SK-N-SH (cell line): ENCODE measurements at regions not wholly inside any gene's neighbourhood (a gene's known extent, or its start where the extent isn't known, plus 50 kb on each side); places are given as distances from the start of the nearest gene placed in this dataset.

ENCODE experiments used
- CTCF ChIA-PET: fragments of 300-600, 350-600 bp; formaldehyde crosslinking; extraction: SDS; loops from one replicate; lab custom pipeline; 2021; lab: Yijun Ruan, JAX
- POLR2A ChIA-PET: fragments of 350-600 bp; sonication (Branson Sonifier 250); formaldehyde crosslinking; extraction: SDS; loops from one replicate; lab custom pipeline; 2020; ENCODE audit warnings: antibody characterized with exemption, inconsistent platforms; lab: Yijun Ruan, JAX
- DNase-seq: peaks from one replicate; pipeline ENCODE4 v3.0.0; 2012
- H2AFZ ChIP-seq: fragments of 200-600 bp; sonication (generic); 2 replicates; pipeline ENCODE4 v1.8.1; 2016; ENCODE audit warnings: antibody characterized with exemption, mild to moderate bottlenecking, low read depth
- H3F3A ChIP-seq: fragments of 200-600 bp; sonication (generic); replicated peaks from 2 replicates; pipeline ENCODE3; 2016; ENCODE audit warnings: antibody characterized with exemption, mild to moderate bottlenecking; ENCODE audit not compliant: insufficient read depth
- H3K27ac ChIP-seq, 2 experiments: fragments of 200-500 bp in 1 of 2; fragments of 200-600 bp in 1 of 2; sonication (Bioruptor generic) in 1 of 2; sonication (generic), shearing (Covaris generic) in 1 of 2; 2 replicates each; pipeline versions ENCODE4 v1.5.1 to v1.6.1; 2014 to 2016; ENCODE audit warnings: low read depth in 2 of 2, inconsistent platforms in 1 of 2, low read length in 1 of 2, mild to moderate bottlenecking in 1 of 2, mixed read lengths in 1 of 2
- H3K27me3 ChIP-seq: fragments of 200-600 bp; sonication (generic), shearing (Covaris generic); 2 replicates; pipeline ENCODE4 v1.6.1; 2016; ENCODE audit warnings: mixed run types; ENCODE audit not compliant: insufficient read depth
- H3K36me3 ChIP-seq, 2 experiments: fragments of 200-500 bp in 1 of 2; fragments of 200-600 bp in 1 of 2; sonication (Bioruptor generic) in 1 of 2; sonication (generic) in 1 of 2; replicated peaks in 1 of 2; 2 replicates each; pipeline versions ENCODE3 to v1.5.1; 2014 to 2016; ENCODE audit warnings: low read length in 1 of 2, mild to moderate bottlenecking in 1 of 2; ENCODE audit not compliant: insufficient read depth in 2 of 2, control insufficient read depth in 1 of 2
- H3K4me1 ChIP-seq, 2 experiments: fragments of 200-500 bp in 1 of 2; fragments of 200-600 bp in 1 of 2; sonication (Bioruptor generic) in 1 of 2; sonication (generic), shearing (Covaris generic) in 1 of 2; 2 replicates each; pipeline versions ENCODE4 v1.5.1 to v1.6.1; 2014 to 2016; ENCODE audit warnings: low read depth in 1 of 2, low read length in 1 of 2, mixed run types in 1 of 2; ENCODE audit not compliant: insufficient read depth in 2 of 2, control insufficient read depth in 1 of 2
- H3K4me2 ChIP-seq: fragments of 200-600 bp; sonication (generic), shearing (Covaris generic); 2 replicates; pipeline ENCODE4 v1.6.1; 2017; ENCODE audit warnings: mixed run types
- H3K4me3 ChIP-seq, 2 experiments: fragments of 200-500 bp in 1 of 2; fragments of 200-600 bp in 1 of 2; sonication (Bioruptor generic) in 1 of 2; sonication (generic), shearing (Covaris generic) in 1 of 2; 2 replicates each; pipeline versions ENCODE4 v1.5.1 to v1.8.1; 2014 to 2016; ENCODE audit warnings: low read depth in 2 of 2, inconsistent platforms in 1 of 2, low read length in 1 of 2, mild to moderate bottlenecking in 1 of 2, mixed read lengths in 1 of 2, moderate library complexity in 1 of 2
- H3K79me2 ChIP-seq: fragments of 200-600 bp; sonication (generic); 2 replicates; pipeline ENCODE4 v1.8.1; 2017; ENCODE audit warnings: mild to moderate bottlenecking; ENCODE audit not compliant: insufficient read depth
- H3K9ac ChIP-seq: fragments of 200-600 bp; sonication (generic); 2 replicates; pipeline ENCODE4 v1.6.1; 2017; ENCODE audit warnings: mixed run types
- H3K9me2 ChIP-seq: fragments of 200-600 bp; sonication (generic); 2 replicates; pipeline ENCODE4 v1.6.1; 2017; ENCODE audit warnings: mixed run types
- H3K9me3 ChIP-seq: fragments of 200-600 bp; sonication (generic); 2 replicates; pipeline ENCODE4 v1.6.1; 2017; ENCODE audit warnings: mixed run types, mild to moderate bottlenecking, moderate library complexity
- H4K20me1 ChIP-seq: fragments of 200-600 bp; sonication (generic); 2 replicates; pipeline ENCODE4 v1.6.1; 2017; ENCODE audit warnings: mild to moderate bottlenecking, mixed run types; ENCODE audit not compliant: insufficient read depth
- ELF1 ChIP-seq: IDR thresholded peaks from 2 replicates; pipeline ENCODE4 v1.4.0; 2012
- EZH2phosphoT487 ChIP-seq: fragments of 200-600 bp; sonication (generic); IDR thresholded peaks from 2 replicates; pipeline ENCODE4 v1.6.1; 2017; ENCODE audit warnings: low read depth, mixed run types, mild to moderate bottlenecking, antibody characterized with exemption, moderate library complexity, borderline replicate concordance
- FOSL2 ChIP-seq: IDR thresholded peaks from 2 replicates; pipeline ENCODE4 v1.4.0; 2012; ENCODE audit warnings: low read depth, mild to moderate bottlenecking, moderate library complexity, borderline replicate concordance
- GATA2 ChIP-seq: sonication (generic); formaldehyde crosslinking; IDR thresholded peaks from 2 replicates; pipeline ENCODE4 v1.5.0; 2020; ENCODE audit warnings: mild to moderate bottlenecking, missing genetic modification reagents
- JUND ChIP-seq: IDR thresholded peaks from 2 replicates; pipeline ENCODE4 v1.4.0; 2012
- NFIC ChIP-seq: IDR thresholded peaks from 2 replicates; pipeline ENCODE4 v1.4.0; 2012; ENCODE audit warnings: borderline replicate concordance
- NRF1 ChIP-seq: IDR thresholded peaks from 2 replicates; pipeline ENCODE4 v1.6.1; 2012; ENCODE audit warnings: low read depth, mild to moderate bottlenecking, low read length
- POLR2AphosphoS5 ChIP-seq: IDR thresholded peaks from 2 replicates; pipeline ENCODE4 v1.6.1; 2012; ENCODE audit warnings: low read depth, low read length
- RAD21 ChIP-seq: IDR thresholded peaks from 2 replicates; pipeline ENCODE4 v1.6.1; 2012; ENCODE audit warnings: mild to moderate bottlenecking, low read length
- RCOR1 ChIP-seq: fragments of 150-350 bp; IDR thresholded peaks from 2 replicates; pipeline ENCODE4 v1.6.1; 2017; ENCODE audit warnings: antibody characterized with exemption, low read length
- RXRA ChIP-seq: IDR thresholded peaks from 2 replicates; pipeline ENCODE4 v1.4.0; 2012; ENCODE audit warnings: low read depth, mild to moderate bottlenecking, borderline replicate concordance
- SIN3A ChIP-seq: IDR thresholded peaks from 2 replicates; pipeline ENCODE4 v1.6.1; 2012; ENCODE audit warnings: low read depth, mild to moderate bottlenecking, low read length, moderate library complexity, borderline replicate concordance
- SMC3 ChIP-seq: IDR thresholded peaks from 2 replicates; pipeline ENCODE4 v1.6.1; 2012; ENCODE audit warnings: low read depth, low read length, improper control_type of control experiment
- TEAD4 ChIP-seq: IDR thresholded peaks from 2 replicates; pipeline ENCODE4 v1.4.0; 2012; ENCODE audit warnings: mild to moderate bottlenecking, borderline replicate concordance; ENCODE audit not compliant: insufficient read depth
- USF1 ChIP-seq: IDR thresholded peaks from 2 replicates; pipeline ENCODE4 v1.4.0; 2012; ENCODE audit warnings: low read depth, borderline replicate concordance
- YY1 ChIP-seq: IDR thresholded peaks from 2 replicates; pipeline ENCODE4 v1.4.0; 2012; ENCODE audit warnings: low read depth, mild to moderate bottlenecking
- ZBTB33 ChIP-seq: IDR thresholded peaks from 2 replicates; pipeline ENCODE4 v1.4.0; 2012; ENCODE audit warnings: low read depth, borderline replicate concordance
- WGBS: methylation state at CpG from one replicate; pipeline ENCODE4 v1.1.6; 2017; ENCODE audit warnings: low lambda C conversion rate; 5-methylcytosine and 5-hydroxymethylcytosine counted together
- TF ChIP-seq, protein P1 (sequence below): fragments of 200-600 bp; sonication (generic); IDR thresholded peaks from 2 replicates; pipeline ENCODE4 v1.6.1; 2017; ENCODE audit warnings: antibody characterized with exemption, mild to moderate bottlenecking, moderate library complexity

- no peak for DNase-seq
- H3K4me2 ChIP-seq = no peak overlapping the region
- no peak overlapping the region for H3K9ac ChIP-seq
- H3K27me3 ChIP-seq = no peaks in the 10 kb centered on the region; the same call in 1 of the 2 replicates
- no peak for TF ChIP-seq SIN3A
- TF ChIP-seq RCOR1 = no peak
- TF ChIP-seq JUND = no peak
- no peak for TF ChIP-seq RXRA
- no peak for TF ChIP-seq NFIC
- TF ChIP-seq GATA2 (CRISPR knock-in tag) = no peak
- no peak for TF ChIP-seq RAD21
- TF ChIP-seq YY1 = no peak
- TF ChIP-seq POLR2AphosphoS5 = no peak
- TF ChIP-seq ZBTB33 = no peak
- TF ChIP-seq TEAD4 = no peak
- TF ChIP-seq, protein P1, sequence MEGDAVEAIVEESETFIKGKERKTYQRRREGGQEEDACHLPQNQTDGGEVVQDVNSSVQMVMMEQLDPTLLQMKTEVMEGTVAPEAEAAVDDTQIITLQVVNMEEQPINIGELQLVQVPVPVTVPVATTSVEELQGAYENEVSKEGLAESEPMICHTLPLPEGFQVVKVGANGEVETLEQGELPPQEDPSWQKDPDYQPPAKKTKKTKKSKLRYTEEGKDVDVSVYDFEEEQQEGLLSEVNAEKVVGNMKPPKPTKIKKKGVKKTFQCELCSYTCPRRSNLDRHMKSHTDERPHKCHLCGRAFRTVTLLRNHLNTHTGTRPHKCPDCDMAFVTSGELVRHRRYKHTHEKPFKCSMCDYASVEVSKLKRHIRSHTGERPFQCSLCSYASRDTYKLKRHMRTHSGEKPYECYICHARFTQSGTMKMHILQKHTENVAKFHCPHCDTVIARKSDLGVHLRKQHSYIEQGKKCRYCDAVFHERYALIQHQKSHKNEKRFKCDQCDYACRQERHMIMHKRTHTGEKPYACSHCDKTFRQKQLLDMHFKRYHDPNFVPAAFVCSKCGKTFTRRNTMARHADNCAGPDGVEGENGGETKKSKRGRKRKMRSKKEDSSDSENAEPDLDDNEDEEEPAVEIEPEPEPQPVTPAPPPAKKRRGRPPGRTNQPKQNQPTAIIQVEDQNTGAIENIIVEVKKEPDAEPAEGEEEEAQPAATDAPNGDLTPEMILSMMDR = no peak
- TF ChIP-seq NRF1 = no peak
- no peak for TF ChIP-seq USF1
- no peak for TF ChIP-seq SMC3
- TF ChIP-seq, all 33 proteins: peak for 0
- Histone ChIP-seq H3K36me3 (no peaks in the 10 kb centered on the region), H3K9me2 (no peaks in the 10 kb centered on the region), H3K27ac (no peak overlapping the region), H3K79me2 (no peaks in the 10 kb centered on the region), H3K9me3 (no peaks in the 10 kb centered on the region), H3K4me3 (no peak overlapping the region), H3F3A (no peaks in the 10 kb centered on the region), H3K4me1 (no peaks in the 10 kb centered on the region), H2AFZ (no peak overlapping the region), H4K20me1 (no peaks in the 10 kb centered on the region)
- ChIA-PET CTCF (no interaction called here), POLR2A (no interaction called here)
- 6% methylated on average over 3 of the region's 3 CpGs for WGBS
These were observed 278.6 kb downstream of the COL12A1 start for GRCh38 chr6:74927299-74927698.

DNA sequence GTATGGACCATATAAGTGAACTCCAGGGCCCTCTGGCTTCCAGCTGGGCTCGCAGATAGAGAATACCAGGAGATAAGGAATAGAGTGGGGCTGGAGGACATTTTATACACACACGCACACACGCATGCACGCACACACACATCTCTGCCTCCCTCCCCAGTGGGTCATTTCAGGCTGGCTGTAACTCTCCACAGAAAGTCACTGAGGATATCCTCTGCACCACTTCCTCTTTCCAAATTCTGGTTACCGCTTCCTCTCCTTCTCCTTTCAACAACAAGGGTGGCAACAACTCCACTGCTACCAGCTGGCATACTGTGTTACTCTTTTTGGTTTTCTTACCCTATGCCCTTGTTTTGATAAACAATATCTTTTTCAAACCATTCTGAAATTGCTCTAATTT is 280.2 kb downstream of the COL12A1 start:
- Histone ChIP-seq H3F3A (no peaks in the 10 kb centered on the region), H3K9me2 (no peaks in the 10 kb centered on the region), H3K36me3 (no peaks in the 10 kb centered on the region), H3K27ac (no peak overlapping the region), H3K4me2 (no peak overlapping the region), H3K4me1 (no peaks in the 10 kb centered on the region), H4K20me1 (no peaks in the 10 kb centered on the region), H3K9me3 (no peaks in the 10 kb centered on the region), H3K9ac (no peak overlapping the region), H3K79me2 (no peaks in the 10 kb centered on the region), H3K27me3 (no peaks in the 10 kb centered on the region; the same call in 1 of the 2 replicates), H2AFZ (no peak overlapping the region), H3K4me3 (no peak overlapping the region)
- TF ChIP-seq JUND = no peak
- no peak for TF ChIP-seq NFIC
- TF ChIP-seq, protein P1 = no peak
- no peak for TF ChIP-seq EZH2phosphoT487
- TF ChIP-seq FOSL2 = no peak
- no peak for TF ChIP-seq SIN3A
- TF ChIP-seq ELF1 = no peak
- no peak for TF ChIP-seq RCOR1
- no peak for DNase-seq
- POLR2A ChIA-PET = no interaction called here
- CTCF ChIA-PET = no interaction called here
- 13% methylated on average over 5 of the region's 5 CpGs for WGBS
